HG02798 (cell line): ENCODE measurements at regions not wholly inside any gene's neighbourhood (a gene's known extent, or its start where the extent isn't known, plus 50 kb on each side); places are given as distances from the start of the nearest gene placed in this dataset.

Source experiments
- ATAC-seq: cut with Tn5 transposase; IDR thresholded peaks from one replicate; pipeline ENCODE4 v1.9.1; 2021; ENCODE audit warnings: mild to moderate bottlenecking; ENCODE audit not compliant: unreplicated experiment, poor library complexity

GRCh38 chr15:101124731-101125451 is 127.0 kb downstream of the CHSY1 start:
- ATAC-seq = no peak

GRCh38 chr15:101123222-101123910 is 128.5 kb downstream of the CHSY1 start:
- no peak for ATAC-seq

- no peak for ATAC-seq
Observed at GRCh38 chr15:101122806-101123205, 129.0 kb downstream of the CHSY1 start.

GRCh38 chr15:101122266-101122665 is 129.6 kb downstream of the CHSY1 start:
- no peak for ATAC-seq

- peak; percentile 70 for ATAC-seq
Observed at GRCh38 chr15:101121511-101122090, 130.2 kb downstream of the CHSY1 start.

- ATAC-seq = no peak
Observed at GRCh38 chr15:101120987-101121386, 130.9 kb downstream of the CHSY1 start.

GRCh38 chr15:101120473-101120872 is 131.4 kb downstream of the CHSY1 start:
- no peak for ATAC-seq
